GM06990 (cell line): ENCODE measurements at regions not wholly inside any gene's neighbourhood (a gene's known extent, or its start where the extent isn't known, plus 50 kb on each side); places are given as distances from the start of the nearest gene placed in this dataset.

Experiments
- DNase-seq: peaks from one replicate; pipeline ENCODE4 v3.0.0-alpha.2; 2011; ENCODE audit not compliant: insufficient read length; ENCODE audit errors: extremely low read depth
- H3K27me3 ChIP-seq: replicated peaks from 2 replicates; pipeline ENCODE4 v1.6.0; 2011; ENCODE audit warnings: low read length; ENCODE audit not compliant: control insufficient read depth, insufficient read depth
- H3K36me3 ChIP-seq: 2 replicates; pipeline ENCODE4 v1.5.1; 2011; ENCODE audit warnings: low read length; ENCODE audit not compliant: control insufficient read depth, insufficient read depth
- H3K4me3 ChIP-seq: replicated peaks from 2 replicates; pipeline ENCODE4 v1.5.1; 2011; ENCODE audit warnings: low read depth, mild to moderate bottlenecking, control low read depth, low read length
- TF ChIP-seq, protein P1 (sequence below): IDR thresholded peaks from 2 replicates; pipeline ENCODE4 v1.5.1; 2011; ENCODE audit warnings: low read length, control low read depth, mild to moderate bottlenecking, inconsistent platforms; ENCODE audit not compliant: insufficient read depth, poor library complexity, severe bottlenecking

DNA sequence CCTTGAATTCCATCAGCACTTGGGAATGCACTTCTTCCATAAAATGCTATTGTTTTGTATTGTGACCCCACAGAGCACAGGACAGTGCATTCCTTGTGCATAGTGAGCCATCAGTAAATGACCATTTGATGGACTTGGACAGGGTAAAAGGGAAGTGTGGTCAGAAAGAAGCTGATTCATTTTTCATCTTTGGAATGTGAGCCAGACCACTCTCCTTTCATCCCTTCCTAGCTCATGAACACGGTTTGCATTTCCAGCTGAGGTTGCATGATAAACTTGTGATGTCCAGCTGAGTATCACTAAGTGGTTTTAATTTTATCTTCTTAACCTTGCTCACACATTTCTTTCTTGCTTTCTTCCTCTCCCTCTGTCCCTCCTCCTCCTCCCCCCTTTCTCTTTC, 101.3 kb downstream of the NUDT12 start:
- Histone ChIP-seq H3K27me3 (no peaks in the 10 kb centered on the region), H3K4me3 (no peak overlapping the region), H3K36me3 (no peaks in the 10 kb centered on the region)
- DNase-seq, result no peak
- TF ChIP-seq, protein P1, sequence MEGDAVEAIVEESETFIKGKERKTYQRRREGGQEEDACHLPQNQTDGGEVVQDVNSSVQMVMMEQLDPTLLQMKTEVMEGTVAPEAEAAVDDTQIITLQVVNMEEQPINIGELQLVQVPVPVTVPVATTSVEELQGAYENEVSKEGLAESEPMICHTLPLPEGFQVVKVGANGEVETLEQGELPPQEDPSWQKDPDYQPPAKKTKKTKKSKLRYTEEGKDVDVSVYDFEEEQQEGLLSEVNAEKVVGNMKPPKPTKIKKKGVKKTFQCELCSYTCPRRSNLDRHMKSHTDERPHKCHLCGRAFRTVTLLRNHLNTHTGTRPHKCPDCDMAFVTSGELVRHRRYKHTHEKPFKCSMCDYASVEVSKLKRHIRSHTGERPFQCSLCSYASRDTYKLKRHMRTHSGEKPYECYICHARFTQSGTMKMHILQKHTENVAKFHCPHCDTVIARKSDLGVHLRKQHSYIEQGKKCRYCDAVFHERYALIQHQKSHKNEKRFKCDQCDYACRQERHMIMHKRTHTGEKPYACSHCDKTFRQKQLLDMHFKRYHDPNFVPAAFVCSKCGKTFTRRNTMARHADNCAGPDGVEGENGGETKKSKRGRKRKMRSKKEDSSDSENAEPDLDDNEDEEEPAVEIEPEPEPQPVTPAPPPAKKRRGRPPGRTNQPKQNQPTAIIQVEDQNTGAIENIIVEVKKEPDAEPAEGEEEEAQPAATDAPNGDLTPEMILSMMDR, result no peak

DNA sequence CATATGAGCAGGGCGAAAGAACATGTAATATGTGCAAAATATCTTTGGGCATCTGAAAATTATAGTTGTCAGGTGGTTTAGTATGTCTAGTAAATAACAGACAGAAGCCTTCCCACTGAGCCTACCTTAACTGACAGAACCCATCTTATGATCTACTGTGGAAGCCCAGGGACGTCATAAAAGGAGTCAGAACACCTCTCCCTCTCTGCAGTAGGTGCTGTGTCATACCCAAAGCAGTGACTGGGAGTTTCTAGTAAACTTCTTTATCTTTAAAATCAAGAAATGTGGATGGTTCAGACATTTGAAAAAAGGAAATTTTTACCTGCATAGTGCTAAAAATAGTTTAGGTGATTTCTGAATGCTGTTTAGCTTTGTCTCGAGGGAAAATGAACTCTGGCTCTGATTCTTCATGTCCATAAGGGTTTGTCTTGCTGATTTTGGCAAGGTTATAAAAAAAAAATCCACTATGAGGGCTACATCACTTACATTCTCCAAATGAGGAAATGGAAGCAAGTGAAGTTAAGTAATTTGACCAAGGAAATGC, 104.0 kb downstream of the NUDT12 start:
- TF ChIP-seq, protein P1, result no peak
- Histone ChIP-seq H3K4me3 (no peak overlapping the region), H3K27me3 (no peaks in the 10 kb centered on the region), H3K36me3 (no peaks in the 10 kb centered on the region)
- DNase-seq, result no peak

DNA sequence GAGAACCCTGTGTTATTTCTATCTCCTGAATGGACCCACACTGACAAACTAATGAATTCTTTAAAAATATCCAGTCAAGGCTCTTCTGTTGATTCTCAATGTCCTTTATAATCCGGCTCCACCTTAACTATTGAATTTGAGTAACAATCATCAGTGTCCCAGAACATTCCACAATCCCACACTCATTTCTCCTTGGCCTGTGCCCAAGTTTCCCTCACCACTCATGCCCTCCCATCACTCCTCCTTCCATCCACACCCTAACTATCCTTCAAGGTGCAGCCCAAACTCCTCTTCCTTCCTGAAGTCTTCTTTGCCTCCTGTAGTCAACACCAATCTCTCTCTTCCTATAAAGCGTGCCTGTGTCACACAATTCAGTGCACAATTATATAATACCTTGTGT, 106.1 kb downstream of the NUDT12 start:
- TF ChIP-seq, protein P1, result no peak

DNA sequence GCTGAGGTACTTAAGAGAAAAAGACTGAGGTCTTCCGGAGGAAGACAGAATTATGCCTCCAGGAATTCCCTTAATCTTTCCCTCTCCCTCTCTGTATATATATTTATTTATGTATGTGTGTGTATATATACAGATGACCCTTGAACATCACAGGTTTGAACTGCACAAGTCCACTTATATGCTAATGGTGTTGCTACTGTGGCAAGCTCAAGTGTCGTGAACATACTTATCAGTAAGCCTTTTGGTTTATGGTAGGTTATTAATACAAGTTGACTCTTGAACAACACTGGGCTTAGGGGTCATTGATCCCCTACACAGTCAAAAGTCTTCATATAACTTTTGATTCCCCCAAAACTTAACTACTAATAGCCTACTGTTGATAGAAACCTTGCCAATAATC, 106.8 kb downstream of the NUDT12 start:
- no peaks in the 10 kb centered on the region for H3K36me3 ChIP-seq
- H3K27me3 ChIP-seq, result no peaks in the 10 kb centered on the region
- TF ChIP-seq, protein P1, result no peak
- DNase-seq, result no peak
- H3K4me3 ChIP-seq, result no peak overlapping the region

More for the DNA sequence above, 106.1 kb downstream of the NUDT12 start:
- H3K27me3 ChIP-seq, result no peaks in the 10 kb centered on the region
- no peaks in the 10 kb centered on the region for H3K36me3 ChIP-seq
- no peak for DNase-seq
- H3K4me3 ChIP-seq, result no peak overlapping the region

DNA sequence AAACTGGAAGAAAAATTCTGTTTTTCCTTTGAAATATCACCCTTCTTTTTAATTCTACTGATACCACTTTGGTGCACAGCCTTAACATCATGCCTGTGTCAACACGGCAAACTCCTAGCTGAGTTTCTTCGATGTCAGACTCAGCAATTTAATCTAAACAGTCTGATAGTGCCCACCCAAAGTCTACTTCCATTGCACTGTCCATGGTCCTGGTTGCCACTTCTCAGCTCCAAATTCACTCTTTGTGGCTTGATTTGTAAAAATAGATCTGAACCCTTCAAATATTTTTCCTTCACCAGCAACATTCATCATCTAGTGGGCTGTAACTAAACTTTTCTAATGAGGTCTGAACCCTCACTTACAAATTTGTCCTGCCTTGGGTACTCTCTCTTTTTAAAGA, 107.8 kb downstream of the NUDT12 start:
- H3K27me3 ChIP-seq, result no peaks in the 10 kb centered on the region
- H3K4me3 ChIP-seq, result no peak overlapping the region
- no peaks in the 10 kb centered on the region for H3K36me3 ChIP-seq
- TF ChIP-seq, protein P1, result no peak
- DNase-seq, result no peak

DNA sequence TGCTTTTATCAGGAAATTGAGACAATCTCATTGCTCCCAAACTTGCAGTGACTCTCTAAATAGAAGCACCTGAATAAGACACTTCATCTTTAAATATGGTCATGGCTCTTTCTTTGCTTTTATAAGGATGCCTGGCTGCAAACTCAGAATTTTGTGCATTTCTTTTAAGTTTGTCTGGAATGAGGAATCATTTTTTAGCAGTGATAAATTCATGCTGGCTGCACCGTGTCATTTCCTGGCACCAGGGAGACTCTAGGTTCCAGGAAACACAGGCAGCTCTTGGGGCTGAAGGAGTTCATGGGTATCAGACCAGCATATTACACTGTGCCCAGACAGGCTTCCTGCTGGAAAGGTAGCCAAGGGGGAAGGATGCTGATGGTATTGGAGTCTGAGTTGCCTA, 109.9 kb downstream of the NUDT12 start:
- DNase-seq, result no peak
- TF ChIP-seq, protein P1, result no peak
- Histone ChIP-seq H3K36me3 (no peaks in the 10 kb centered on the region), H3K4me3 (no peak overlapping the region), H3K27me3 (no peaks in the 10 kb centered on the region)
